K562 (cell line): ENCODE measurements at regions not wholly inside any gene's neighbourhood (a gene's known extent, or its start where the extent isn't known, plus 50 kb on each side); places are given as distances from the start of the nearest gene placed in this dataset.

Source experiments
- ATAC-seq: fragments of 200-7000 bp; cut with Tn5 transposase; 3 replicates; pipeline ENCODE4 v1.9.1; 2020; ENCODE audit warnings: moderate library complexity
- BruUV-seq: library from RNA; stranded (reverse); fragments of 400-500 nt; replicated peaks from 2 replicates; lab custom pipeline; 2021; lab: Mats Ljungman, UMichigan
- CTCF ChIA-PET: fragments of 300-600 bp; formaldehyde crosslinking; extraction: SDS; loops from one replicate; lab custom pipeline; 2021; ENCODE audit warnings: low intra/inter-chr PET ratio; lab: Yijun Ruan, JAX
- POLR2A ChIA-PET: fragments of 300-600, 350-650 bp; sonication (Branson Sonifier 250); formaldehyde crosslinking; extraction: SDS; loops from one replicate; lab custom pipeline; 2021; ENCODE audit warnings: antibody characterized with exemption, inconsistent platforms; lab: Yijun Ruan, JAX
- DNase-seq, 4 experiments: peaks; one replicate each; pipeline versions ENCODE4 v3.0.0 to v3.0.0-alpha.2; 2011 to 2018; ENCODE audit warnings: low spot score in 3 of 4, mixed read lengths in 3 of 4; ENCODE audit errors: extremely low read depth in 1 of 4
- FAIRE-seq: peaks from 2 replicates; lab custom pipeline; 2011; peaks lifted over from hg19 to GRCh38; lab: Jason Lieb, UNC
- H2AFZ ChIP-seq: 2 replicates; pipeline ENCODE4 v1.6.0; 2011; ENCODE audit warnings: low read depth, low read length, control low read depth, inconsistent platforms
- H3K27ac ChIP-seq: fragments of 200-600 bp; 3 replicates; pipeline ENCODE4 v1.8.0; 2011; ENCODE audit warnings: low read depth, mild to moderate bottlenecking, control low read depth, inconsistent platforms, low read length, moderate library complexity, mixed read lengths; ENCODE audit errors: extremely low read depth
- H3K27me3 ChIP-seq, 2 experiments: fragments of 300-600 bp in 1 of 2; 2 replicates in 1 of 2; 3 replicates in 1 of 2; pipeline versions ENCODE4 v1.6.0 to v1.8.0; 2011; ENCODE audit warnings: inconsistent platforms in 2 of 2, low read length in 2 of 2, mild to moderate bottlenecking in 1 of 2, mixed read lengths in 1 of 2, moderate library complexity in 1 of 2; ENCODE audit not compliant: control insufficient read depth in 2 of 2, insufficient read depth in 2 of 2
- H3K36me3 ChIP-seq: fragments of 300-600 bp; 3 replicates; pipeline ENCODE4 v1.8.0; 2011; ENCODE audit warnings: mild to moderate bottlenecking, low read length, inconsistent platforms; ENCODE audit not compliant: control insufficient read depth, insufficient read depth
- H3K4me1 ChIP-seq, 2 experiments: fragments of 200-600 bp in 1 of 2; replicated peaks in 1 of 2; 2 replicates in 1 of 2; 3 replicates in 1 of 2; pipeline versions ENCODE4 v1.5.1 to v1.8.0; 2011; ENCODE audit warnings: inconsistent platforms in 2 of 2, low read length in 2 of 2, mild to moderate bottlenecking in 1 of 2, mixed read lengths in 1 of 2, moderate library complexity in 1 of 2; ENCODE audit not compliant: control insufficient read depth in 2 of 2, insufficient read depth in 2 of 2
- H3K4me2 ChIP-seq: 2 replicates; pipeline ENCODE4 v1.6.1; 2011; ENCODE audit warnings: low read length, control low read depth, inconsistent platforms, mixed read lengths; ENCODE audit not compliant: insufficient read depth
- H3K4me3 ChIP-seq: fragments of 200-600 bp; sonication (generic), shearing (Covaris generic); 2 replicates; pipeline ENCODE4 v1.5.1; 2016; ENCODE audit warnings: control low read depth, inconsistent platforms
- H3K79me2 ChIP-seq: fragments of 200-600 bp; 3 replicates; pipeline ENCODE4 v1.8.0; 2011; ENCODE audit warnings: low read length, inconsistent platforms; ENCODE audit not compliant: control insufficient read depth, insufficient read depth
- H3K9ac ChIP-seq, 2 experiments: 2 replicates each; pipeline versions ENCODE4 v1.6.0 to v1.6.1; 2011; ENCODE audit warnings: low read depth in 2 of 2, low read length in 2 of 2, control low read depth in 1 of 2, inconsistent platforms in 1 of 2, mild to moderate bottlenecking in 1 of 2, mixed read lengths in 1 of 2; ENCODE audit not compliant: insufficient read depth in 1 of 2
- H3K9me1 ChIP-seq: one replicate; pipeline ENCODE4 v1.6.0; 2011; ENCODE audit warnings: inconsistent platforms, mild to moderate bottlenecking, low read length, moderate library complexity; ENCODE audit not compliant: control insufficient read depth, insufficient read depth
- H3K9me3 ChIP-seq: replicated peaks from 2 replicates; pipeline ENCODE4 v1.5.1; 2011; ENCODE audit warnings: low read depth, low read length, inconsistent platforms; ENCODE audit not compliant: control insufficient read depth, insufficient read depth
- H4K20me1 ChIP-seq: replicated peaks from 2 replicates; pipeline ENCODE4 v1.6.1; 2011; ENCODE audit warnings: low read length, inconsistent platforms, mixed read lengths; ENCODE audit not compliant: control insufficient read depth, insufficient read depth
- BRCA1 ChIP-seq, 2 experiments: fragments of 450-650 bp in 1 of 2; sonication (generic) in 1 of 2; formaldehyde crosslinking in 1 of 2; IDR thresholded peaks; 2 replicates each; pipeline versions ENCODE4 v1.5.0 to v1.6.1; 2017 to 2020; ENCODE audit warnings: mild to moderate bottlenecking in 1 of 2, missing genetic modification reagents in 1 of 2
- BRF2 ChIP-seq: IDR thresholded peaks from 3 replicates; pipeline ENCODE4 v1.6.1; 2011; ENCODE audit warnings: borderline replicate concordance, mild to moderate bottlenecking; ENCODE audit not compliant: insufficient read length, insufficient read depth
- E2F6 ChIP-seq, 2 experiments: IDR thresholded peaks; 2 replicates each; pipeline ENCODE4 v1.6.1; 2011; ENCODE audit warnings: borderline replicate concordance in 1 of 2, control low read depth in 1 of 2, low read depth in 1 of 2, low read length in 1 of 2, mild to moderate bottlenecking in 1 of 2, mixed read lengths in 1 of 2, moderate library complexity in 1 of 2; ENCODE audit not compliant: insufficient read depth in 1 of 2, insufficient read length in 1 of 2, poor library complexity in 1 of 2, severe bottlenecking in 1 of 2; ENCODE audit errors: extremely low read depth in 1 of 2
- HLTF ChIP-seq: fragments of 450-650 bp; IDR thresholded peaks from 2 replicates; pipeline ENCODE4 v1.6.1; 2016
- HOXB6 ChIP-seq: fragments of 250-450 bp; sonication (Bioruptor Pico); IDR thresholded peaks from 2 replicates; pipeline ENCODE4 v1.5.1; 2022; ENCODE audit warnings: mild to moderate bottlenecking, borderline replicate concordance
- IFI16 ChIP-seq: fragments of 250-450 bp; sonication (Bioruptor Pico); IDR thresholded peaks from 2 replicates; pipeline ENCODE4 v2.1.2; 2022; ENCODE audit warnings: mild to moderate bottlenecking, inconsistent platforms
- NCOA1 ChIP-seq: fragments of 450-650 bp; IDR thresholded peaks from 2 replicates; pipeline ENCODE4 v1.6.1; 2016; ENCODE audit warnings: low read depth
- PURB ChIP-seq: sonication (generic); formaldehyde crosslinking; IDR thresholded peaks from 2 replicates; pipeline ENCODE4 v1.9.0; 2021; ENCODE audit warnings: low read depth, mild to moderate bottlenecking, missing genetic modification reagents
- RFX7 ChIP-seq: fragments of 250-450 bp; sonication (Bioruptor Pico); IDR thresholded peaks from 2 replicates; pipeline ENCODE4 v1.5.1; 2021; ENCODE audit warnings: mild to moderate bottlenecking
- SMAD1 ChIP-seq: fragments of 150-350 bp; IDR thresholded peaks from 2 replicates; pipeline ENCODE4 v1.6.1; 2014; ENCODE audit warnings: low read length, low read depth; ENCODE audit not compliant: partially characterized antibody
- STAG1 ChIP-seq: sonication (generic); formaldehyde crosslinking; IDR thresholded peaks from 2 replicates; pipeline ENCODE4 v1.5.0; 2020; ENCODE audit warnings: missing genetic modification reagents, borderline replicate concordance
- TARDBP ChIP-seq: fragments of 450-650 bp; IDR thresholded peaks from 2 replicates; pipeline ENCODE4 v1.6.1; 2016
- THAP7 ChIP-seq: fragments of 250-450 bp; sonication (Bioruptor Pico); IDR thresholded peaks from 2 replicates; pipeline ENCODE4 v1.5.0; 2021
- ZBTB2 ChIP-seq: fragments of 450-650 bp; IDR thresholded peaks from 2 replicates; pipeline ENCODE4 v1.6.1; 2016; ENCODE audit warnings: antibody characterized with exemption
- ZFX ChIP-seq: sonication (generic); formaldehyde crosslinking; IDR thresholded peaks from 2 replicates; pipeline ENCODE4 v1.8.0; 2022; ENCODE audit warnings: mild to moderate bottlenecking, missing genetic modification reagents, moderate library complexity
- ZNF239 ChIP-seq: fragments of 250-450 bp; sonication (Bioruptor Pico); IDR thresholded peaks from 2 replicates; pipeline ENCODE4 v1.4.0; 2020; ENCODE audit warnings: mild to moderate bottlenecking
- ZNF77 ChIP-seq: fragments of 250-450 bp; sonication (Bioruptor Pico); IDR thresholded peaks from 2 replicates; pipeline ENCODE4 v1.5.0; 2020
- WGBS: fragments of 100-300 bp; shearing (Covaris generic); methylation state at CpG from one replicate; pipeline ENCODE4 v1.1.6; 2016; ENCODE audit warnings: low coverage, mixed read lengths; ENCODE audit not compliant: insufficient coverage; ENCODE audit errors: missing lambda C conversion rate; 5-methylcytosine and 5-hydroxymethylcytosine counted together
- in situ Hi-C: fragments of 300-500 bp; cut with MboI; formaldehyde crosslinking; loops from 4 replicates; pipeline ENCODE4 v1.15.0; 2018; ENCODE audit warnings: inconsistent platforms, mixed read lengths
- intact Hi-C: fragments of 100-400 bp; cut with micrococcal nuclease; formaldehyde crosslinking; loops from 2 replicates; pipeline ENCODE4 v1.14.2; 2022
- TF ChIP-seq, protein P1 (sequence below): fragments of 450-650 bp; conservative IDR thresholded peaks from 2 replicates; pipeline ENCODE4 v1.6.1; 2016; ENCODE audit warnings: missing genetic modification characterization, low read depth, mild to moderate bottlenecking, control low read depth, missing compliant biosample characterization

GRCh38 chr9:107938801-107939386 is 449.3 kb upstream of the KLF4 start:
- in situ Hi-C loops, result no loop called here
- ATAC-seq, result no peak
- H3K4me2 ChIP-seq, result no peak overlapping the region
- H3K27ac ChIP-seq, result no peak overlapping the region
- no peak for DNase-seq
- H3K4me3 ChIP-seq, result no peak overlapping the region
- FAIRE-seq, result no peak
- H3K9me1 ChIP-seq, result no peaks in the 10 kb centered on the region
- peaks cover 0 to 4% of the 10 kb centered on the region in 2 experiments; a peak in 1 of 5 replicates for H3K4me1 ChIP-seq
- no peak overlapping the region for H3K9ac ChIP-seq
- peaks cover 4 to 8% of the 10 kb centered on the region in 2 experiments; a peak in 2 of 5 replicates for H3K27me3 ChIP-seq
- H3K36me3 ChIP-seq, result no peaks in the 10 kb centered on the region
- no TSS peak for BruUV-seq
- no peaks in the 10 kb centered on the region for H3K9me3 ChIP-seq
- ChIA-PET POLR2A (no interaction called here), CTCF (no interaction called here)
- no peak overlapping the region for H2AFZ ChIP-seq
- intact Hi-C loops, result no loop called here
- H4K20me1 ChIP-seq, result no peaks in the 10 kb centered on the region
- H3K79me2 ChIP-seq, result no peaks in the 10 kb centered on the region
- 2% methylated on average over 8 of the region's 8 CpGs for WGBS
- TF ChIP-seq TARDBP, result no peak
- TF ChIP-seq ZNF239 (CRISPR knock-in tag), result no peak
- no peak for TF ChIP-seq HLTF
- TF ChIP-seq ZNF77 (CRISPR knock-in tag), result no peak
- TF ChIP-seq NCOA1, result no peak
- no peak for TF ChIP-seq PURB
- no peak for TF ChIP-seq THAP7 (CRISPR knock-in tag)
- TF ChIP-seq BRF2, result no peak
- no peak for TF ChIP-seq SMAD1
- no peak for TF ChIP-seq E2F6 (IDR thresholded peaks at IDR 0.05; ENCODE audit: borderline replicate concordance in 1 of 2, extremely low read depth in 1 of 2, insufficient read depth in 1 of 2, insufficient read length in 1 of 2, low read depth in 1 of 2, low read length in 1 of 2, poor library complexity in 1 of 2, severe bottlenecking in 1 of 2)
- no peak for TF ChIP-seq RFX7
- TF ChIP-seq ZBTB2, result no peak
- TF ChIP-seq HOXB6 (CRISPR knock-in tag), result no peak
- TF ChIP-seq, protein P1, sequence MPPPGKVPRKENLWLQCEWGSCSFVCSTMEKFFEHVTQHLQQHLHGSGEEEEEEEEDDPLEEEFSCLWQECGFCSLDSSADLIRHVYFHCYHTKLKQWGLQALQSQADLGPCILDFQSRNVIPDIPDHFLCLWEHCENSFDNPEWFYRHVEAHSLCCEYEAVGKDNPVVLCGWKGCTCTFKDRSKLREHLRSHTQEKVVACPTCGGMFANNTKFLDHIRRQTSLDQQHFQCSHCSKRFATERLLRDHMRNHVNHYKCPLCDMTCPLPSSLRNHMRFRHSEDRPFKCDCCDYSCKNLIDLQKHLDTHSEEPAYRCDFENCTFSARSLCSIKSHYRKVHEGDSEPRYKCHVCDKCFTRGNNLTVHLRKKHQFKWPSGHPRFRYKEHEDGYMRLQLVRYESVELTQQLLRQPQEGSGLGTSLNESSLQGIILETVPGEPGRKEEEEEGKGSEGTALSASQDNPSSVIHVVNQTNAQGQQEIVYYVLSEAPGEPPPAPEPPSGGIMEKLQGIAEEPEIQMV (tag), result no peak
- TF ChIP-seq ZFX (CRISPR knock-in tag), result no peak
- no peak for TF ChIP-seq IFI16 (CRISPR knock-in tag)
- TF ChIP-seq BRCA1 (IDR thresholded peaks at IDR 0.05), result no peak
- TF ChIP-seq BRCA1 (CRISPR knock-in tag; IDR thresholded peaks at IDR 0.05), result no peak
- TF ChIP-seq STAG1 (CRISPR knock-in tag), result no peak
